Colonic mucosa (tissue), 4 donors: ENCODE measurements at regions not wholly inside any gene's neighbourhood (a gene's known extent, or its start where the extent isn't known, plus 50 kb on each side); places are given as distances from the start of the nearest gene placed in this dataset.
"Not testable (repeated sequence)": the region's sequence is repeated elsewhere in the genome, so short reads cannot be mapped to it uniquely, and the experiment has no call there.

Experiments
- DNase-seq: peaks from one replicate; pipeline ENCODE4 v3.0.0-alpha.2; 2020
- H3K27ac ChIP-seq: fragments of 200-600 bp; one replicate; pipeline ENCODE4 v1.8.0; 2021
- H3K27me3 ChIP-seq: fragments of 200-600 bp; one replicate; pipeline ENCODE4 v1.8.0; 2021
- H3K36me3 ChIP-seq: fragments of 200-600 bp; one replicate; pipeline ENCODE4 v1.8.0; 2021
- H3K4me1 ChIP-seq: fragments of 200-600 bp; one replicate; pipeline ENCODE4 v1.8.0; 2021; ENCODE audit warnings: mild to moderate bottlenecking
- H3K4me3 ChIP-seq: fragments of 200-600 bp; one replicate; pipeline ENCODE4 v1.8.0; 2021
- H3K9ac ChIP-seq, 2 donors: one replicate each; pipeline ENCODE4 v1.7.0; 2013; ENCODE audit warnings: control low read depth in 2 of 2, low read depth in 2 of 2, low read length in 2 of 2
- H3K9me3 ChIP-seq: fragments of 200-600 bp; one replicate; pipeline ENCODE4 v1.8.0; 2021
- intact Hi-C: fragments of 100-400 bp; cut with DNase I; formaldehyde crosslinking; loops from one replicate; pipeline ENCODE4 v1.14.1; 2022
- TF ChIP-seq, protein P1 (sequence below): fragments of 200-600 bp; IDR thresholded peaks from one replicate; pipeline ENCODE4 v1.8.0; 2022; ENCODE audit warnings: antibody characterized with exemption, mild to moderate bottlenecking
- donor health status: healthy.
- donor health status: DM: no; HTN: no; CAD: no.
- donor health status: DM: no; HTN: no; CAD: no.

- H3K36me3 ChIP-seq, result no peaks in the 10 kb centered on the region
- no peaks in the 10 kb centered on the region for H3K4me1 ChIP-seq
- intact Hi-C loops, result no loop called here
- no peaks in the 10 kb centered on the region for H3K9me3 ChIP-seq
- no peak overlapping the region for H3K27ac ChIP-seq
- no peak overlapping the region for H3K9ac ChIP-seq
- TF ChIP-seq, protein P1, sequence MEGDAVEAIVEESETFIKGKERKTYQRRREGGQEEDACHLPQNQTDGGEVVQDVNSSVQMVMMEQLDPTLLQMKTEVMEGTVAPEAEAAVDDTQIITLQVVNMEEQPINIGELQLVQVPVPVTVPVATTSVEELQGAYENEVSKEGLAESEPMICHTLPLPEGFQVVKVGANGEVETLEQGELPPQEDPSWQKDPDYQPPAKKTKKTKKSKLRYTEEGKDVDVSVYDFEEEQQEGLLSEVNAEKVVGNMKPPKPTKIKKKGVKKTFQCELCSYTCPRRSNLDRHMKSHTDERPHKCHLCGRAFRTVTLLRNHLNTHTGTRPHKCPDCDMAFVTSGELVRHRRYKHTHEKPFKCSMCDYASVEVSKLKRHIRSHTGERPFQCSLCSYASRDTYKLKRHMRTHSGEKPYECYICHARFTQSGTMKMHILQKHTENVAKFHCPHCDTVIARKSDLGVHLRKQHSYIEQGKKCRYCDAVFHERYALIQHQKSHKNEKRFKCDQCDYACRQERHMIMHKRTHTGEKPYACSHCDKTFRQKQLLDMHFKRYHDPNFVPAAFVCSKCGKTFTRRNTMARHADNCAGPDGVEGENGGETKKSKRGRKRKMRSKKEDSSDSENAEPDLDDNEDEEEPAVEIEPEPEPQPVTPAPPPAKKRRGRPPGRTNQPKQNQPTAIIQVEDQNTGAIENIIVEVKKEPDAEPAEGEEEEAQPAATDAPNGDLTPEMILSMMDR, result no peak
- DNase-seq, result no peak
- H3K4me3 ChIP-seq, result no peak overlapping the region
- no peaks in the 10 kb centered on the region for H3K27me3 ChIP-seq
Observed at GRCh38 chr11:70899616-70900015, 352.8 kb downstream of the SHANK2 start.

GRCh38 chr11:70900540-70900939, 351.8 kb downstream of the SHANK2 start:
- H3K27ac ChIP-seq, result no peak overlapping the region

GRCh38 chr11:70901951-70902521, 350.3 kb downstream of the SHANK2 start:
- no peak for DNase-seq

More at GRCh38 chr11:70900540-70900939, 351.8 kb downstream of the SHANK2 start:
- no peaks in the 10 kb centered on the region for H3K27me3 ChIP-seq
- no peak overlapping the region for H3K4me3 ChIP-seq
- no peaks in the 10 kb centered on the region for H3K36me3 ChIP-seq
- H3K9ac ChIP-seq, result peak overlapping the region in 1 of 2 donors; percentile 19
- intact Hi-C loops, result no loop called here
- no peaks in the 10 kb centered on the region for H3K9me3 ChIP-seq
- no peak for DNase-seq
- H3K4me1 ChIP-seq, result no peaks in the 10 kb centered on the region
- TF ChIP-seq, protein P1, result no peak

GRCh38 chr11:70903229-70903628, 349.1 kb downstream of the SHANK2 start:
- H3K9ac ChIP-seq, H3K27me3 ChIP-seq, H3K9me3 ChIP-seq, H3K36me3 ChIP-seq, H3K27ac ChIP-seq, DNase-seq, H3K4me1 ChIP-seq, H3K4me3 ChIP-seq, intact Hi-C loops: not testable (repeated sequence)

More at GRCh38 chr11:70901951-70902521, 350.3 kb downstream of the SHANK2 start:
- H3K27me3 ChIP-seq, result no peaks in the 10 kb centered on the region
- H3K9me3 ChIP-seq, result no peaks in the 10 kb centered on the region
- no peak overlapping the region for H3K27ac ChIP-seq
- H3K4me3 ChIP-seq, result no peak overlapping the region
- intact Hi-C loops, result no loop called here
- no peak overlapping the region for H3K9ac ChIP-seq
- no peaks in the 10 kb centered on the region for H3K4me1 ChIP-seq
- no peaks in the 10 kb centered on the region for H3K36me3 ChIP-seq
- TF ChIP-seq, protein P1, result no peak

- Histone ChIP-seq H3K27me3 (no peaks in the 10 kb centered on the region), H3K9ac (no peak overlapping the region), H3K4me1 (no peaks in the 10 kb centered on the region), H3K27ac (no peak overlapping the region), H3K4me3 (no peak overlapping the region), H3K9me3 (no peaks in the 10 kb centered on the region), H3K36me3 (no peaks in the 10 kb centered on the region)
- DNase-seq, result no peak
- intact Hi-C loops, result no loop called here
- TF ChIP-seq, protein P1, result no peak
Observed at GRCh38 chr11:70906101-70906500, 346.3 kb downstream of the SHANK2 start.

DNA sequence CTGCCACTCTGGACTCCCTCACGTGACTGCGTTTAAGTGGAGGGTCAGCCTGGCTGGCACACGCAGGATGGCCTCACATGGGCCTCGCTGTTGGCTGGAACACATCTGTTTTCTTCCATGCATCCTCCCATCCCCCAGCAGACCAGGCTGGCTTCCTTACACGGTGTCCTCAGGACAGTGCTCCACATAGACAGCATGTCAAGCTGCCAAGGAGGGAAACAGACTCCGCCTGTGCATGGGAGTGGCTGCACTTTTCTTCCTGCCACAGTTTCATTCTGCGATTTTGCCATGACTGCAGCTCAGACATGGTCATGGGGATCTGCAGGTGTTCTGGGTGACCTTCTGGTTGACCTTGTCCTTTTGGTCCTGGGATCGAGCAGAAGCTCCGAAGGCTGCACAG, 344.2 kb downstream of the SHANK2 start:
- no peaks in the 10 kb centered on the region for H3K27me3 ChIP-seq
- H3K9ac ChIP-seq, result no peak overlapping the region
- H3K4me1 ChIP-seq, result no peaks in the 10 kb centered on the region
- intact Hi-C loops, result no loop called here
- no peaks in the 10 kb centered on the region for H3K36me3 ChIP-seq
- TF ChIP-seq, protein P1, result no peak
- H3K9me3 ChIP-seq, result no peaks in the 10 kb centered on the region
- DNase-seq, result no peak
- no peak overlapping the region for H3K4me3 ChIP-seq
- H3K27ac ChIP-seq, result no peak overlapping the region
